ENCODE measurements at regions not wholly inside any gene's neighbourhood (a gene's known extent, or its start where the extent isn't known, plus 50 kb on each side); places are given as distances from the start of the nearest gene placed in this dataset.

DNA sequence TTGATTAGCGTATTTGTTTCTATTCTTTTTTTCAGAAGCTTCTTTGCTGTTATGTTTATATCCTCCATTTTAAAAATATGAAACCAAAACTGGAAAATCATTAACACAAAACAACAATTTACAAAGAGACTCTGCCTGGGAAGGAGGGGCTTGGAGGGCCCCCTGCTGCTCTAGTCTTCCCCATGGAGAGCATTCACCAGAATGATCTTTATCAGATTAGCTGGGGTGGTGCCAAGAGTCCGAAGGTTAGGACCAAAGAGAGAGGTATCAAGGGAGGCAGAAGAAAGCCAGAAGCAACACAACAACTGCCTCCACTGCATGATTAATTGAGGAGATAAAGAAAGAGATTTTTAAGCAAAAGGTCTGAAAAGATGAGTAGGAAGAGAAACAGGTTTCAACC lies 218.6 kb downstream of the IRS1 start (continued):
- TF ChIP-seq AHR (CRISPR knock-in tag; IDR thresholded peaks at IDR 0.05) (no peak), ZNF296 (CRISPR knock-in tag; conservative IDR thresholded peaks at IDR 0.05) (no peak), ATF2 (CRISPR knock-in tag; IDR thresholded peaks at IDR 0.05) (no peak), ZNF253 (CRISPR knock-in tag; IDR thresholded peaks at IDR 0.05; ENCODE audit: borderline replicate concordance) (no peak), FOXP4 (CRISPR knock-in tag; IDR thresholded peaks at IDR 0.05) (peak; percentile 45; the same call in 1 of the 2 replicates), SNAPC2 (CRISPR knock-in tag; IDR thresholded peaks at IDR 0.05) (no peak), ZUFSP (CRISPR knock-in tag; IDR thresholded peaks at IDR 0.05; ENCODE audit: borderline replicate concordance) (no peak), FOXJ3 (CRISPR knock-in tag; IDR thresholded peaks at IDR 0.05; ENCODE audit: borderline replicate concordance) (no peak), PATZ1 (CRISPR knock-in tag; IDR thresholded peaks at IDR 0.05) (peak; percentile 84; the same call in 1 of the 2 replicates), SRSF4 (IDR thresholded peaks at IDR 0.05; ENCODE audit: low read depth, low read length, poor library complexity, severe bottlenecking) (no peak), ZNF746 (CRISPR knock-in tag; IDR thresholded peaks at IDR 0.05) (no peak), RBM22 (optimal IDR thresholded peaks at IDR 0.05; ENCODE audit: low read length) (no peak), MED1 (CRISPR knock-in tag; IDR thresholded peaks at IDR 0.05) (peak; percentile 72; the same call in 1 of the 2 replicates), CENPX (CRISPR knock-in tag; IDR thresholded peaks at IDR 0.05) (no peak), ZNF83 (CRISPR knock-in tag; IDR thresholded peaks at IDR 0.05; ENCODE audit: borderline replicate concordance) (no peak), ZNF570 (CRISPR knock-in tag; IDR thresholded peaks at IDR 0.05; ENCODE audit: borderline replicate concordance) (no peak), ZNF775 (CRISPR knock-in tag; IDR thresholded peaks at IDR 0.05; ENCODE audit: borderline replicate concordance) (no peak), ZNF446 (CRISPR knock-in tag; IDR thresholded peaks at IDR 0.05) (no peak), ZNF777 (CRISPR knock-in tag; IDR thresholded peaks at IDR 0.05) (no peak)
- TF ChIP-seq, protein P1, sequence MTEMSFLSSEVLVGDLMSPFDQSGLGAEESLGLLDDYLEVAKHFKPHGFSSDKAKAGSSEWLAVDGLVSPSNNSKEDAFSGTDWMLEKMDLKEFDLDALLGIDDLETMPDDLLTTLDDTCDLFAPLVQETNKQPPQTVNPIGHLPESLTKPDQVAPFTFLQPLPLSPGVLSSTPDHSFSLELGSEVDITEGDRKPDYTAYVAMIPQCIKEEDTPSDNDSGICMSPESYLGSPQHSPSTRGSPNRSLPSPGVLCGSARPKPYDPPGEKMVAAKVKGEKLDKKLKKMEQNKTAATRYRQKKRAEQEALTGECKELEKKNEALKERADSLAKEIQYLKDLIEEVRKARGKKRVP (CRISPR knock-in tag; IDR thresholded peaks at IDR 0.05) = peak in 1 of 2 experiments; percentile 33; a peak in 1 of 4 replicates
- TF ChIP-seq, protein P2, sequence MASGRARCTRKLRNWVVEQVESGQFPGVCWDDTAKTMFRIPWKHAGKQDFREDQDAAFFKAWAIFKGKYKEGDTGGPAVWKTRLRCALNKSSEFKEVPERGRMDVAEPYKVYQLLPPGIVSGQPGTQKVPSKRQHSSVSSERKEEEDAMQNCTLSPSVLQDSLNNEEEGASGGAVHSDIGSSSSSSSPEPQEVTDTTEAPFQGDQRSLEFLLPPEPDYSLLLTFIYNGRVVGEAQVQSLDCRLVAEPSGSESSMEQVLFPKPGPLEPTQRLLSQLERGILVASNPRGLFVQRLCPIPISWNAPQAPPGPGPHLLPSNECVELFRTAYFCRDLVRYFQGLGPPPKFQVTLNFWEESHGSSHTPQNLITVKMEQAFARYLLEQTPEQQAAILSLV (CRISPR knock-in tag; IDR thresholded peaks at IDR 0.05; ENCODE audit: borderline replicate concordance) = no peak
